ENCODE measurements at regions not wholly inside any gene's neighbourhood (a gene's known extent, or its start where the extent isn't known, plus 50 kb on each side); places are given as distances from the start of the nearest gene placed in this dataset.

- Mint-ChIP-seq H3K27ac (ENCODE audit: unreplicated experiment) (no peak overlapping the region), H3K36me3 (ENCODE audit: low read depth, unreplicated experiment) (no peaks in the 10 kb centered on the region), H3K9me3 (ENCODE audit: unreplicated experiment) (no peaks in the 10 kb centered on the region), H3K27me3 (ENCODE audit: low read depth, unreplicated experiment) (no peaks in the 10 kb centered on the region), H3K4me3 (ENCODE audit: unreplicated experiment) (no peak overlapping the region), H3K4me1 (ENCODE audit: low read depth, unreplicated experiment) (peaks cover 12% of the 10 kb centered on the region)
- Histone ChIP-seq H3K4me2 (ENCODE audit: low read length) (no peak overlapping the region), H3K27ac (ENCODE audit: low read depth, low read length) (no peak overlapping the region), H3K4me3 (ENCODE audit: insufficient read depth, low read depth, low read length) (no peak overlapping the region), H3K36me3 (ENCODE audit: insufficient read depth, low read length) (no peaks in the 10 kb centered on the region), H3K79me2 (ENCODE audit: insufficient read depth, low read length) (no peaks in the 10 kb centered on the region), H2AFZ (ENCODE audit: low read depth, low read length) (no peak overlapping the region), H3K27me3 (ENCODE audit: insufficient read depth, low read length) (no peaks in the 10 kb centered on the region), H3K9ac (ENCODE audit: low read length) (no peak overlapping the region), H3K4me1 (ENCODE audit: insufficient read depth, low read length) (peaks cover 6% of the 10 kb centered on the region), H4K20me1 (ENCODE audit: insufficient read depth, low read length) (no peaks in the 10 kb centered on the region), H3K9me3 (ENCODE audit: insufficient read depth, low read depth, low read length) (no peaks in the 10 kb centered on the region)
- FAIRE-seq (no peak), DNase-seq (ENCODE audit: low read depth) (no peak)
- TF ChIP-seq CTCF (IDR thresholded peaks at IDR 0.05; ENCODE audit: insufficient read depth, low read depth, low read length), result no peak
- TF ChIP-seq EZH2 (IDR thresholded peaks at IDR 0.05; ENCODE audit: insufficient read depth, low read length), result no peak
These were observed 123.1 kb upstream of the SLC5A12 start for GRCh38 chr11:26844963-26845362.

DNA sequence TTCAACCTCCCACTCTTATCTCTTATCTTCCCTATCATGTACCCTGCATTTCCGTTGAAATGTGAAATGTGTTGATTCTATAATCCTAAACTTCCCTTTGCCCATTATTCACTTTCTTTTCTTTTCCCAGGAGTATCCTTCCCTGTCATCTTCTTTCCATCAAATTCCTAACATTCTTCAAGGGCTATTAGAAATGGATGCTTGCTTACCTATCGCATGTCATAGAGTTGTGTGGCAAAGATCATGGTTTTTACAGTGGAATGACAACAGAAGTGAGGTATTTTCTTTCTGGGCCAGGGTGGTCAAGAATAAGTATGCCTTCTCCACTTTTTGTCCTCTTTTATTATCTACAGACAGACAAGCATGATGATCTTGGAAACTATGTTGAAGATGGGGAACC lies 124.4 kb upstream of the SLC5A12 start:
- no peaks in the 10 kb centered on the region for H3K27me3 Mint-ChIP-seq (ENCODE audit: low read depth, unreplicated experiment)
- no peaks in the 10 kb centered on the region for H3K27me3 ChIP-seq (ENCODE audit: insufficient read depth, low read length)
- DNase-seq (ENCODE audit: low read depth) (peak; percentile 6), FAIRE-seq (peak; percentile 26)
- H3K4me2 ChIP-seq (ENCODE audit: low read length), result no peak overlapping the region
- H4K20me1 ChIP-seq (ENCODE audit: insufficient read depth, low read length), result no peaks in the 10 kb centered on the region
- H3K27ac ChIP-seq (ENCODE audit: low read depth, low read length), result no peak overlapping the region
- no peak overlapping the region for H2AFZ ChIP-seq (ENCODE audit: low read depth, low read length)
- H3K9me3 Mint-ChIP-seq (ENCODE audit: unreplicated experiment), result no peaks in the 10 kb centered on the region
- no peaks in the 10 kb centered on the region for H3K36me3 Mint-ChIP-seq (ENCODE audit: low read depth, unreplicated experiment)
- no peak overlapping the region for H3K27ac Mint-ChIP-seq (ENCODE audit: unreplicated experiment)
- no peak overlapping the region for H3K4me3 Mint-ChIP-seq (ENCODE audit: unreplicated experiment)
- H3K9ac ChIP-seq (ENCODE audit: low read length), result no peak overlapping the region
- no peak overlapping the region for H3K4me3 ChIP-seq (ENCODE audit: insufficient read depth, low read depth, low read length)
- TF ChIP-seq EZH2 (IDR thresholded peaks at IDR 0.05; ENCODE audit: insufficient read depth, low read length) (no peak), CTCF (IDR thresholded peaks at IDR 0.05; ENCODE audit: insufficient read depth, low read depth, low read length) (no peak)
- H3K4me1 Mint-ChIP-seq (ENCODE audit: low read depth, unreplicated experiment), result peaks cover 12% of the 10 kb centered on the region
- no peaks in the 10 kb centered on the region for H3K79me2 ChIP-seq (ENCODE audit: insufficient read depth, low read length)
- H3K36me3 ChIP-seq (ENCODE audit: insufficient read depth, low read length), result no peaks in the 10 kb centered on the region
- H3K9me3 ChIP-seq (ENCODE audit: insufficient read depth, low read depth, low read length), result no peaks in the 10 kb centered on the region
- H3K4me1 ChIP-seq (ENCODE audit: insufficient read depth, low read length), result peaks cover 6% of the 10 kb centered on the region

DNA sequence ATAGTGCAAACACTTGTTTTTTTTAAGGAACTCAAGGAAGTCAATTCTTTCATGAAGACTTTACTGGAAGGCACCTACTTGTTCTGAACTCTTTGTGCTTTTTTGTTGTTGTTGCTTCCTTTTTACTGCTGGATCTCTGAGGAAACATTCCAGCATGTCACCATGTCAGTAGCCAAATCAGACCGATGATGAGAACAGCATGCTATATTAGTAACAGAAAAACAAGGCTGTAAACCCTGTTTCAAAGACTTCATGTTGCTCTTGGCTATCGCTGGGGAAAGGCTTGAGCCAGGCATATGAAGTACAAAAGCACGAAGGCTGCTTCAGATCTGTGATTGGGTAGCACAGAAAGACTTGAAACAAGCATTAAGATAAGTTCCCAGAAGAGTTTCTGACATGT lies 125.6 kb upstream of the SLC5A12 start:
- no peak for TF ChIP-seq CTCF (IDR thresholded peaks at IDR 0.05; ENCODE audit: insufficient read depth, low read depth, low read length)
- no peaks in the 10 kb centered on the region for H3K27me3 ChIP-seq (ENCODE audit: insufficient read depth, low read length)
- Mint-ChIP-seq H3K27me3 (ENCODE audit: low read depth, unreplicated experiment) (no peaks in the 10 kb centered on the region), H3K4me1 (ENCODE audit: low read depth, unreplicated experiment) (peaks cover 5% of the 10 kb centered on the region), H3K27ac (ENCODE audit: unreplicated experiment) (no peak overlapping the region), H3K36me3 (ENCODE audit: low read depth, unreplicated experiment) (no peaks in the 10 kb centered on the region), H3K9me3 (ENCODE audit: unreplicated experiment) (no peaks in the 10 kb centered on the region), H3K4me3 (ENCODE audit: unreplicated experiment) (no peak overlapping the region)
- H3K9me3 ChIP-seq (ENCODE audit: insufficient read depth, low read depth, low read length), result no peaks in the 10 kb centered on the region
- H2AFZ ChIP-seq (ENCODE audit: low read depth, low read length), result no peak overlapping the region
- DNase-seq (ENCODE audit: low read depth) (no peak), FAIRE-seq (no peak)
- no peaks in the 10 kb centered on the region for H3K79me2 ChIP-seq (ENCODE audit: insufficient read depth, low read length)
- no peaks in the 10 kb centered on the region for H3K36me3 ChIP-seq (ENCODE audit: insufficient read depth, low read length)
- no peak overlapping the region for H3K9ac ChIP-seq (ENCODE audit: low read length)
- H4K20me1 ChIP-seq (ENCODE audit: insufficient read depth, low read length), result no peaks in the 10 kb centered on the region
- H3K4me3 ChIP-seq (ENCODE audit: insufficient read depth, low read depth, low read length), result no peak overlapping the region
- no peak overlapping the region for H3K27ac ChIP-seq (ENCODE audit: low read depth, low read length)
- H3K4me1 ChIP-seq (ENCODE audit: insufficient read depth, low read length), result peaks cover under 1% of the 10 kb centered on the region
- H3K4me2 ChIP-seq (ENCODE audit: low read length), result no peak overlapping the region

All from astrocyte (in vitro differentiated cells and primary cell).